IgD-negative memory B cell (primary cell): ENCODE measurements at regions not wholly inside any gene's neighbourhood (a gene's known extent, or its start where the extent isn't known, plus 50 kb on each side); places are given as distances from the start of the nearest gene placed in this dataset.

Experiments
- H3K27ac Mint-ChIP-seq, 3 donors: one replicate each; pipeline ENCODE4 v1.8.0; 2020 to 2022; ENCODE audit warnings: mild to moderate bottlenecking in 3 of 3, mixed read lengths in 3 of 3, moderate library complexity in 1 of 3
- H3K27me3 Mint-ChIP-seq: one replicate; pipeline ENCODE4 v1.8.0; 2021; ENCODE audit warnings: mixed read lengths
- H3K36me3 Mint-ChIP-seq: one replicate; pipeline ENCODE4 v1.8.0; 2020; ENCODE audit warnings: mild to moderate bottlenecking, mixed read lengths
- H3K4me1 Mint-ChIP-seq, 3 donors: one replicate each; pipeline ENCODE4 v1.8.0; 2020 to 2022; ENCODE audit warnings: mixed read lengths in 3 of 3, mild to moderate bottlenecking in 1 of 3
- H3K4me3 Mint-ChIP-seq, 4 donors: one replicate each; pipeline ENCODE4 v1.8.0; 2020 to 2022; ENCODE audit warnings: mild to moderate bottlenecking in 4 of 4, mixed read lengths in 4 of 4, moderate library complexity in 3 of 4
- H3K9me3 Mint-ChIP-seq, 3 donors: one replicate each; pipeline ENCODE4 v1.8.0; 2020 to 2021; ENCODE audit warnings: mixed read lengths in 3 of 3, mild to moderate bottlenecking in 1 of 3

GRCh38 chr3:76653640-76654251, 386.2 kb upstream of the ROBO2 start:
- Mint-ChIP-seq H3K9me3 (peaks cover 0 to 8% (median 2%) of the 10 kb centered on the region in 3 donors), H3K27ac (no peak overlapping the region), H3K27me3 (no peaks in the 10 kb centered on the region), H3K4me3 (no peak overlapping the region), H3K36me3 (no peaks in the 10 kb centered on the region), H3K4me1 (no peaks in the 10 kb centered on the region)

- no peaks in the 10 kb centered on the region for H3K27me3 Mint-ChIP-seq
- peaks cover 0 to 8% (median 2%) of the 10 kb centered on the region in 3 donors for H3K9me3 Mint-ChIP-seq
- H3K36me3 Mint-ChIP-seq = no peaks in the 10 kb centered on the region
- H3K4me1 Mint-ChIP-seq = no peaks in the 10 kb centered on the region
- H3K4me3 Mint-ChIP-seq = no peak overlapping the region
- H3K27ac Mint-ChIP-seq = no peak overlapping the region
Observed at GRCh38 chr3:76656531-76657070, 383.3 kb upstream of the ROBO2 start.

- no peaks in the 10 kb centered on the region for H3K27me3 Mint-ChIP-seq
- H3K4me3 Mint-ChIP-seq = no peak overlapping the region
- no peaks in the 10 kb centered on the region for H3K36me3 Mint-ChIP-seq
- H3K9me3 Mint-ChIP-seq = peaks cover 0 to 8% (median 2%) of the 10 kb centered on the region in 3 donors
- no peaks in the 10 kb centered on the region for H3K4me1 Mint-ChIP-seq
- H3K27ac Mint-ChIP-seq = no peak overlapping the region
Observed at GRCh38 chr3:76657909-76658308, 382.0 kb upstream of the ROBO2 start.

- Mint-ChIP-seq H3K4me1 (no peaks in the 10 kb centered on the region), H3K36me3 (no peaks in the 10 kb centered on the region), H3K27me3 (no peaks in the 10 kb centered on the region), H3K27ac (no peak overlapping the region), H3K4me3 (no peak overlapping the region), H3K9me3 (peaks cover 0 to 2% (median 0%) of the 10 kb centered on the region in 3 donors)
Observed at GRCh38 chr3:76661527-76662250, 378.2 kb upstream of the ROBO2 start.

GRCh38 chr3:76664816-76665215, 375.1 kb upstream of the ROBO2 start:
- no peaks in the 10 kb centered on the region for H3K4me1 Mint-ChIP-seq
- no peaks in the 10 kb centered on the region for H3K36me3 Mint-ChIP-seq
- H3K9me3 Mint-ChIP-seq = peaks cover 0 to 4% (median 0%) of the 10 kb centered on the region in 3 donors
- no peaks in the 10 kb centered on the region for H3K27me3 Mint-ChIP-seq
- H3K4me3 Mint-ChIP-seq = no peak overlapping the region
- H3K27ac Mint-ChIP-seq = no peak overlapping the region

- no peaks in the 10 kb centered on the region for H3K4me1 Mint-ChIP-seq
- H3K9me3 Mint-ChIP-seq = peaks cover 0 to 7% (median 2%) of the 10 kb centered on the region in 3 donors
- H3K27me3 Mint-ChIP-seq = no peaks in the 10 kb centered on the region
- no peaks in the 10 kb centered on the region for H3K36me3 Mint-ChIP-seq
- H3K27ac Mint-ChIP-seq = no peak overlapping the region
- no peak overlapping the region for H3K4me3 Mint-ChIP-seq
Observed at GRCh38 chr3:76668653-76669052, 371.2 kb upstream of the ROBO2 start.

GRCh38 chr3:76669322-76669721, 370.6 kb upstream of the ROBO2 start:
- Mint-ChIP-seq H3K27ac (no peak overlapping the region), H3K36me3 (no peaks in the 10 kb centered on the region), H3K9me3 (peaks cover 0 to 7% (median 2%) of the 10 kb centered on the region in 3 donors), H3K4me1 (no peaks in the 10 kb centered on the region), H3K4me3 (no peak overlapping the region), H3K27me3 (no peaks in the 10 kb centered on the region)

GRCh38 chr3:76673171-76673570, 366.7 kb upstream of the ROBO2 start:
- peaks cover 2 to 11% (median 5%) of the 10 kb centered on the region in 3 donors for H3K9me3 Mint-ChIP-seq

GRCh38 chr3:76679541-76679940, 360.4 kb upstream of the ROBO2 start:
- Mint-ChIP-seq H3K36me3 (no peaks in the 10 kb centered on the region), H3K4me3 (no peak overlapping the region), H3K4me1 (no peaks in the 10 kb centered on the region), H3K27me3 (no peaks in the 10 kb centered on the region), H3K27ac (no peak overlapping the region), H3K9me3 (peaks cover 3 to 7% (median 3%) of the 10 kb centered on the region in 3 donors)

More at GRCh38 chr3:76673171-76673570, 366.7 kb upstream of the ROBO2 start:
- Mint-ChIP-seq H3K4me3 (no peak overlapping the region), H3K4me1 (no peaks in the 10 kb centered on the region), H3K27ac (no peak overlapping the region), H3K27me3 (no peaks in the 10 kb centered on the region), H3K36me3 (no peaks in the 10 kb centered on the region)

- Mint-ChIP-seq H3K36me3 (no peaks in the 10 kb centered on the region), H3K9me3 (peaks cover 0 to 5% (median 3%) of the 10 kb centered on the region in 3 donors), H3K4me3 (no peak overlapping the region), H3K27ac (no peak overlapping the region), H3K27me3 (no peaks in the 10 kb centered on the region), H3K4me1 (no peaks in the 10 kb centered on the region)
Observed at GRCh38 chr3:76683256-76683655, 356.6 kb upstream of the ROBO2 start.

GRCh38 chr3:76684946-76685345, 355.0 kb upstream of the ROBO2 start:
- no peak overlapping the region for H3K4me3 Mint-ChIP-seq
- peaks cover 0 to 1% (median 0%) of the 10 kb centered on the region in 3 donors for H3K4me1 Mint-ChIP-seq
- peaks cover 0 to 10% (median 9%) of the 10 kb centered on the region in 3 donors for H3K9me3 Mint-ChIP-seq
- H3K27ac Mint-ChIP-seq = no peak overlapping the region
- no peaks in the 10 kb centered on the region for H3K36me3 Mint-ChIP-seq
- H3K27me3 Mint-ChIP-seq = no peaks in the 10 kb centered on the region

- no peak overlapping the region for H3K4me3 Mint-ChIP-seq
- peaks cover 0 to 12% (median 9%) of the 10 kb centered on the region in 3 donors for H3K9me3 Mint-ChIP-seq
- H3K27me3 Mint-ChIP-seq = no peaks in the 10 kb centered on the region
- H3K36me3 Mint-ChIP-seq = no peaks in the 10 kb centered on the region
- H3K4me1 Mint-ChIP-seq = peaks cover 0 to 1% (median 0%) of the 10 kb centered on the region in 3 donors
- no peak overlapping the region for H3K27ac Mint-ChIP-seq
Observed at GRCh38 chr3:76685858-76686257, 354.0 kb upstream of the ROBO2 start.

GRCh38 chr3:76687019-76687418, 352.9 kb upstream of the ROBO2 start:
- H3K36me3 Mint-ChIP-seq = no peaks in the 10 kb centered on the region
- H3K27ac Mint-ChIP-seq = no peak overlapping the region
- peaks cover 6 to 12% (median 7%) of the 10 kb centered on the region in 3 donors for H3K9me3 Mint-ChIP-seq
- H3K4me1 Mint-ChIP-seq = peaks cover 0 to 1% (median 0%) of the 10 kb centered on the region in 3 donors
- H3K4me3 Mint-ChIP-seq = no peak overlapping the region
- no peaks in the 10 kb centered on the region for H3K27me3 Mint-ChIP-seq

GRCh38 chr3:76694063-76694462, 345.8 kb upstream of the ROBO2 start:
- Mint-ChIP-seq H3K27me3 (no peaks in the 10 kb centered on the region), H3K4me1 (peaks cover 0 to 1% (median 0%) of the 10 kb centered on the region in 3 donors), H3K36me3 (no peaks in the 10 kb centered on the region), H3K9me3 (peaks cover 11 to 13% (median 13%) of the 10 kb centered on the region in 3 donors), H3K27ac (no peak overlapping the region), H3K4me3 (no peak overlapping the region)

- H3K4me3 Mint-ChIP-seq = no peak overlapping the region
- H3K4me1 Mint-ChIP-seq = no peaks in the 10 kb centered on the region
- no peaks in the 10 kb centered on the region for H3K36me3 Mint-ChIP-seq
- peaks cover 5 to 10% (median 10%) of the 10 kb centered on the region in 3 donors for H3K9me3 Mint-ChIP-seq
- H3K27ac Mint-ChIP-seq = no peak overlapping the region
- H3K27me3 Mint-ChIP-seq = no peaks in the 10 kb centered on the region
Observed at GRCh38 chr3:76698136-76698706, 341.7 kb upstream of the ROBO2 start.
